ENCODE measurements at regions not wholly inside any gene's neighbourhood (a gene's known extent, or its start where the extent isn't known, plus 50 kb on each side); places are given as distances from the start of the nearest gene placed in this dataset.
"Not testable (repeated sequence)": the region's sequence is repeated elsewhere in the genome, so short reads cannot be mapped to it uniquely, and the experiment has no call there.

- no peaks in the 10 kb centered on the region for H3K9me3 ChIP-seq (ENCODE audit: control insufficient read depth, insufficient read depth, low read depth, low read length)
- no peak overlapping the region for H3K9ac ChIP-seq (ENCODE audit: low read length)
- no peak overlapping the region for H3K4me3 ChIP-seq (ENCODE audit: low read depth, low read length)
- no peak overlapping the region for H3K27ac ChIP-seq (ENCODE audit: low read depth, low read length)
- 0 out of 2 replicates have a peak, but pooled peaks cover 15% of the 10 kb centered on the region for H3K27me3 ChIP-seq (ENCODE audit: control insufficient read depth, insufficient read depth, low read length)
- peaks cover 15% of the 10 kb centered on the region for H3K4me1 ChIP-seq (ENCODE audit: control insufficient read depth, insufficient read depth, low read length)
- no peaks in the 10 kb centered on the region for H3K36me3 ChIP-seq (ENCODE audit: control insufficient read depth, insufficient read depth, low read length)
Observed at GRCh38 chr9:97772145-97772544, 75.0 kb upstream of the XPA start.

- Histone ChIP-seq H3K4me3 (ENCODE audit: low read depth, low read length) (no peak overlapping the region), H3K27me3 (ENCODE audit: control insufficient read depth, insufficient read depth, low read length) (0 out of 2 replicates have a peak, but pooled peaks cover 15% of the 10 kb centered on the region), H3K9ac (ENCODE audit: low read length) (no peak overlapping the region), H3K36me3 (ENCODE audit: control insufficient read depth, insufficient read depth, low read length) (no peaks in the 10 kb centered on the region), H3K4me1 (ENCODE audit: control insufficient read depth, insufficient read depth, low read length) (peaks cover 15% of the 10 kb centered on the region), H3K27ac (ENCODE audit: low read depth, low read length) (no peak overlapping the region), H3K9me3 (ENCODE audit: control insufficient read depth, insufficient read depth, low read depth, low read length) (peaks cover 4% of the 10 kb centered on the region; the same call in 1 of the 2 replicates)
Observed at GRCh38 chr9:97773091-97773490, 76.0 kb upstream of the XPA start.

GRCh38 chr9:97773723-97774122 lies 76.6 kb upstream of the XPA start:
- Histone ChIP-seq H3K4me3 (ENCODE audit: low read depth, low read length) (no peak overlapping the region), H3K27me3 (ENCODE audit: control insufficient read depth, insufficient read depth, low read length) (0 out of 2 replicates have a peak, but pooled peaks cover 15% of the 10 kb centered on the region), H3K36me3 (ENCODE audit: control insufficient read depth, insufficient read depth, low read length) (no peaks in the 10 kb centered on the region), H3K9ac (ENCODE audit: low read length) (no peak overlapping the region), H3K4me1 (ENCODE audit: control insufficient read depth, insufficient read depth, low read length) (peaks cover 15% of the 10 kb centered on the region), H3K27ac (ENCODE audit: low read depth, low read length) (no peak overlapping the region), H3K9me3 (ENCODE audit: control insufficient read depth, insufficient read depth, low read depth, low read length) (peaks cover 10% of the 10 kb centered on the region; the same call in 1 of the 2 replicates)

GRCh38 chr9:97774673-97775072 lies 77.5 kb upstream of the XPA start:
- no peak overlapping the region for H3K27ac ChIP-seq (ENCODE audit: low read depth, low read length)
- H3K4me1 ChIP-seq (ENCODE audit: control insufficient read depth, insufficient read depth, low read length), result peaks cover 15% of the 10 kb centered on the region
- no peak overlapping the region for H3K4me3 ChIP-seq (ENCODE audit: low read depth, low read length)
- H3K27me3 ChIP-seq (ENCODE audit: control insufficient read depth, insufficient read depth, low read length), result 0 out of 2 replicates have a peak, but pooled peaks cover 15% of the 10 kb centered on the region
- peaks cover 18% of the 10 kb centered on the region for H3K9me3 ChIP-seq (ENCODE audit: control insufficient read depth, insufficient read depth, low read depth, low read length)
- no peak overlapping the region for H3K9ac ChIP-seq (ENCODE audit: low read length)
- no peaks in the 10 kb centered on the region for H3K36me3 ChIP-seq (ENCODE audit: control insufficient read depth, insufficient read depth, low read length)

GRCh38 chr9:97778740-97779139 lies 74.3 kb upstream of the FOXE1 start:
- H3K9me3 ChIP-seq (ENCODE audit: control insufficient read depth, insufficient read depth, low read depth, low read length), result peaks cover 24% of the 10 kb centered on the region
- not testable (repeated sequence) for H3K4me1 ChIP-seq (ENCODE audit: control insufficient read depth, insufficient read depth, low read length); H3K9ac ChIP-seq (ENCODE audit: low read length); H3K36me3 ChIP-seq (ENCODE audit: control insufficient read depth, insufficient read depth, low read length); H3K4me3 ChIP-seq (ENCODE audit: low read depth, low read length); H3K27me3 ChIP-seq (ENCODE audit: control insufficient read depth, insufficient read depth, low read length); H3K27ac ChIP-seq (ENCODE audit: low read depth, low read length)

GRCh38 chr9:97779608-97780007 lies 73.4 kb upstream of the FOXE1 start:
- Histone ChIP-seq H3K27me3 (ENCODE audit: control insufficient read depth, insufficient read depth, low read length) (no peaks in the 10 kb centered on the region), H3K4me1 (ENCODE audit: control insufficient read depth, insufficient read depth, low read length) (no peaks in the 10 kb centered on the region), H3K9me3 (ENCODE audit: control insufficient read depth, insufficient read depth, low read depth, low read length) (peaks cover 24% of the 10 kb centered on the region), H3K27ac (ENCODE audit: low read depth, low read length) (no peak overlapping the region), H3K9ac (ENCODE audit: low read length) (no peak overlapping the region), H3K36me3 (ENCODE audit: control insufficient read depth, insufficient read depth, low read length) (no peaks in the 10 kb centered on the region), H3K4me3 (ENCODE audit: low read depth, low read length) (no peak overlapping the region)

- Histone ChIP-seq H3K4me3 (ENCODE audit: low read depth, low read length) (no peak overlapping the region), H3K27ac (ENCODE audit: low read depth, low read length) (no peak overlapping the region), H3K36me3 (ENCODE audit: control insufficient read depth, insufficient read depth, low read length) (no peaks in the 10 kb centered on the region), H3K27me3 (ENCODE audit: control insufficient read depth, insufficient read depth, low read length) (no peaks in the 10 kb centered on the region), H3K4me1 (ENCODE audit: control insufficient read depth, insufficient read depth, low read length) (peaks cover 5% of the 10 kb centered on the region; the same call in 1 of the 2 replicates), H3K9me3 (ENCODE audit: control insufficient read depth, insufficient read depth, low read depth, low read length) (peaks cover 24% of the 10 kb centered on the region), H3K9ac (ENCODE audit: low read length) (no peak overlapping the region)
Observed at GRCh38 chr9:97781902-97782301, 71.1 kb upstream of the FOXE1 start.

GRCh38 chr9:97786341-97786740 lies 66.7 kb upstream of the FOXE1 start:
- H3K9ac ChIP-seq (ENCODE audit: low read length), result no peak overlapping the region
- no peaks in the 10 kb centered on the region for H3K36me3 ChIP-seq (ENCODE audit: control insufficient read depth, insufficient read depth, low read length)
- no peaks in the 10 kb centered on the region for H3K9me3 ChIP-seq (ENCODE audit: control insufficient read depth, insufficient read depth, low read depth, low read length)
- H3K27me3 ChIP-seq (ENCODE audit: control insufficient read depth, insufficient read depth, low read length), result peaks cover 20% of the 10 kb centered on the region
- peaks cover 5% of the 10 kb centered on the region; the same call in 1 of the 2 replicates for H3K4me1 ChIP-seq (ENCODE audit: control insufficient read depth, insufficient read depth, low read length)
- no peak overlapping the region for H3K27ac ChIP-seq (ENCODE audit: low read depth, low read length)
- H3K4me3 ChIP-seq (ENCODE audit: low read depth, low read length), result no peak overlapping the region

GRCh38 chr9:97787551-97787950 lies 65.5 kb upstream of the FOXE1 start:
- Histone ChIP-seq H3K9ac (ENCODE audit: low read length) (no peak overlapping the region), H3K36me3 (ENCODE audit: control insufficient read depth, insufficient read depth, low read length) (no peaks in the 10 kb centered on the region), H3K4me3 (ENCODE audit: low read depth, low read length) (no peak overlapping the region), H3K27me3 (ENCODE audit: control insufficient read depth, insufficient read depth, low read length) (peaks cover 20% of the 10 kb centered on the region), H3K9me3 (ENCODE audit: control insufficient read depth, insufficient read depth, low read depth, low read length) (no peaks in the 10 kb centered on the region), H3K27ac (ENCODE audit: low read depth, low read length) (no peak overlapping the region), H3K4me1 (ENCODE audit: control insufficient read depth, insufficient read depth, low read length) (peaks cover 5% of the 10 kb centered on the region; the same call in 1 of the 2 replicates)

- H3K27me3 ChIP-seq (ENCODE audit: control insufficient read depth, insufficient read depth, low read length), result peaks cover 20% of the 10 kb centered on the region
- H3K4me1 ChIP-seq (ENCODE audit: control insufficient read depth, insufficient read depth, low read length), result peaks cover 5% of the 10 kb centered on the region; the same call in 1 of the 2 replicates
- no peaks in the 10 kb centered on the region for H3K9me3 ChIP-seq (ENCODE audit: control insufficient read depth, insufficient read depth, low read depth, low read length)
- no peak overlapping the region for H3K4me3 ChIP-seq (ENCODE audit: low read depth, low read length)
- no peak overlapping the region for H3K27ac ChIP-seq (ENCODE audit: low read depth, low read length)
- no peaks in the 10 kb centered on the region for H3K36me3 ChIP-seq (ENCODE audit: control insufficient read depth, insufficient read depth, low read length)
- no peak overlapping the region for H3K9ac ChIP-seq (ENCODE audit: low read length)
Observed at GRCh38 chr9:97788763-97789663, 64.0 kb upstream of the FOXE1 start.

GRCh38 chr9:97790542-97790941 lies 62.5 kb upstream of the FOXE1 start:
- H3K4me1 ChIP-seq (ENCODE audit: control insufficient read depth, insufficient read depth, low read length), result peaks cover 5% of the 10 kb centered on the region; the same call in 1 of the 2 replicates
- H3K36me3 ChIP-seq (ENCODE audit: control insufficient read depth, insufficient read depth, low read length), result no peaks in the 10 kb centered on the region
- H3K9me3 ChIP-seq (ENCODE audit: control insufficient read depth, insufficient read depth, low read depth, low read length), result peaks cover 11% of the 10 kb centered on the region
- no peak overlapping the region for H3K9ac ChIP-seq (ENCODE audit: low read length)
- H3K27ac ChIP-seq (ENCODE audit: low read depth, low read length), result no peak overlapping the region
- H3K4me3 ChIP-seq (ENCODE audit: low read depth, low read length), result no peak overlapping the region
- H3K27me3 ChIP-seq (ENCODE audit: control insufficient read depth, insufficient read depth, low read length), result peaks cover 20% of the 10 kb centered on the region

Measured in HUES6 (cell line).